Upper lobe of right lung (tissue), 1 donor: ENCODE measurements at regions not wholly inside any gene's neighbourhood (a gene's known extent, or its start where the extent isn't known, plus 50 kb on each side); places are given as distances from the start of the nearest gene placed in this dataset.

Experiments
- ATAC-seq: fragments of 200-7000 bp; cut with Tn5 transposase; one replicate; pipeline ENCODE4 v1.9.1; 2020; ENCODE audit warnings: mild to moderate bottlenecking, moderate library complexity
- DNase-seq: peaks from one replicate; pipeline ENCODE4 v3.0.0-alpha.2; 2020
- H3K27ac ChIP-seq: fragments of 200-600 bp; one replicate; pipeline ENCODE4 v1.8.0; 2022
- H3K27me3 ChIP-seq: fragments of 200-600 bp; one replicate; pipeline ENCODE4 v1.8.0; 2022; ENCODE audit warnings: mild to moderate bottlenecking
- H3K36me3 ChIP-seq: fragments of 200-600 bp; one replicate; pipeline ENCODE4 v1.8.0; 2022
- H3K4me1 ChIP-seq: fragments of 200-600 bp; one replicate; pipeline ENCODE4 v1.8.0; 2022
- H3K4me3 ChIP-seq: fragments of 200-600 bp; one replicate; pipeline ENCODE4 v1.8.0; 2022; ENCODE audit warnings: mild to moderate bottlenecking
- H3K9me3 ChIP-seq: fragments of 200-600 bp; one replicate; pipeline ENCODE4 v1.8.0; 2022
- CTCF ChIP-seq: fragments of 200-600 bp; IDR thresholded peaks from one replicate; pipeline ENCODE4 v1.8.0; 2022; ENCODE audit warnings: antibody characterized with exemption
- intact Hi-C: fragments of 100-400 bp; cut with DNase I; formaldehyde crosslinking; loops from one replicate; pipeline ENCODE4 v1.11.0; 2022
- donor health status: DM: no; HTN: yes; CAD: no; lungs with severe emphysema.

GRCh38 chr6:98724537-98724936 lies 109.8 kb upstream of the POU3F2 start:
- peak; percentile 56 for ATAC-seq
- no peaks in the 10 kb centered on the region for H3K36me3 ChIP-seq
- H3K4me3 ChIP-seq = no peak overlapping the region
- no peaks in the 10 kb centered on the region for H3K4me1 ChIP-seq
- intact Hi-C loops = no loop called here
- TF ChIP-seq CTCF = no peak
- peaks cover 4% of the 10 kb centered on the region for H3K27me3 ChIP-seq
- no peak for DNase-seq
- H3K9me3 ChIP-seq = no peaks in the 10 kb centered on the region
- H3K27ac ChIP-seq = no peak overlapping the region

- Histone ChIP-seq H3K4me1 (no peaks in the 10 kb centered on the region), H3K27ac (no peak overlapping the region), H3K27me3 (no peaks in the 10 kb centered on the region), H3K9me3 (no peaks in the 10 kb centered on the region), H3K4me3 (no peak overlapping the region), H3K36me3 (no peaks in the 10 kb centered on the region)
- DNase-seq = no peak
- intact Hi-C loops = no loop called here
- no peak for ATAC-seq
- TF ChIP-seq CTCF = no peak
These were observed 87.1 kb upstream of the POU3F2 start for GRCh38 chr6:98747273-98747672.

DNA sequence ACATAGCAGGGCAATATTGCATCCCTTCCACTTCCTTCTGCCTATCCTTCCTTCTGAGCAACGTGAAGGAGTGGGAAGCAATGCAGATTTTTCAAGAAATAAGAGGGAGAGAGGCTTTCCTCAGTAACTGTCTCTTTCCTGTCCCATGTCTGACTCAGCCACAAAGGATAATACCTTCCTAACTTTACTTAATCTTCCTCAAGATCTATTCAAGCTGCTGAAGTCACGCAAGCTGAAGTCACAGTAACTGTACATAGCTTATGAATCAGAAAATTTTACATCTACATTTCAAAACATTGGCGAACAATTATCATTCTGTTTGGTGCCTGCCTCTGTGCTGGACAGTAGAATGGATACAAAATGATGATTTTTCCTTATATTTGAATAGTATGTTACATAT lies 86.4 kb upstream of the POU3F2 start:
- Histone ChIP-seq H3K36me3 (no peaks in the 10 kb centered on the region), H3K4me1 (no peaks in the 10 kb centered on the region), H3K4me3 (no peak overlapping the region), H3K27ac (no peak overlapping the region), H3K27me3 (no peaks in the 10 kb centered on the region), H3K9me3 (no peaks in the 10 kb centered on the region)
- DNase-seq (no peak), ATAC-seq (no peak)
- no peak for TF ChIP-seq CTCF
- intact Hi-C loops = no loop called here

DNA sequence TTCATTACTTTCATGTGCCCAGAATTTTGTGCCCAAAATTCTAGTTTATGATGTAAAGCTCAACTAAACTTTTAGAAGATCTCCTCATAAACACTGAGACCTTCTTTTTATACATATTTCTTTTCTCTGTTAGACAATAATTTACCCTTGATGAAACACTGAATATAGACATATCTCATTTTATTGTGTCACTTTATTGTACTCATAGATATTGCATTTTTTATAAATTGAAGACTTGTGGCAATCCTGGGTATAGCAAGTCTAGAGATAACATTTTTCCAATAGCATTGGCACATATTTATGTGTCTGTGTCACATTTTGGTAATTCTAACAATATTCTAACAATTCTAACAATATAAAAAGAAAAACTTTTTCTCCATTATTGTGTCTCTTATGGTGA lies 74.9 kb upstream of the POU3F2 start:
- DNase-seq (no peak), ATAC-seq (no peak)
- no peak for TF ChIP-seq CTCF
- Histone ChIP-seq H3K27me3 (no peaks in the 10 kb centered on the region), H3K4me3 (no peak overlapping the region), H3K4me1 (no peaks in the 10 kb centered on the region), H3K9me3 (no peaks in the 10 kb centered on the region), H3K27ac (no peak overlapping the region), H3K36me3 (no peaks in the 10 kb centered on the region)
- intact Hi-C loops = no loop called here

- H3K9me3 ChIP-seq = no peaks in the 10 kb centered on the region
- no peaks in the 10 kb centered on the region for H3K4me1 ChIP-seq
- intact Hi-C loops = no loop called here
- no peak for ATAC-seq
- no peak for DNase-seq
- H3K4me3 ChIP-seq = peak overlapping the region; percentile 27
- H3K27me3 ChIP-seq = no peaks in the 10 kb centered on the region
- H3K36me3 ChIP-seq = no peaks in the 10 kb centered on the region
- no peak for TF ChIP-seq CTCF
- H3K27ac ChIP-seq = no peak overlapping the region
These were observed 69.9 kb upstream of the POU3F2 start for GRCh38 chr6:98764373-98764911.

DNA sequence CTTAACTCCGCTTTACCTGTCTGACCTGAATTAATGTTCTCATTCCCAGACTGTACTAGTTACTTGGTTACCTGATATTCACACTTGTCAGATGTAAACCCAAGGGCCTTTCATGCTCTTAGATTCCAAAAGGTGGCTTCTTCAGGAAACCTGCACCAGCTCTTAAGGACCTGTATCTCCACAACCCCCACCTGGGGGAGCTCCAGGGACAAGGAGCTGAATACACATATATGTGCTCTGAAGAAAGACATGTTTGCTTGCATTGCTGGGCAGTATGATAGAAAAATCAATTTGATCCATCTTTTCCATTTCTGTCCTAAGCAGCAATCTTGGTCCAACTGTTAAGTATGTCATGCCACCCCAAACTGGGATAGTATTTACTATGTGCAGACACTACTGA lies 64.8 kb upstream of the POU3F2 start:
- no peak for DNase-seq
- Histone ChIP-seq H3K9me3 (no peaks in the 10 kb centered on the region), H3K27me3 (no peaks in the 10 kb centered on the region), H3K36me3 (no peaks in the 10 kb centered on the region), H3K4me3 (no peak overlapping the region), H3K4me1 (no peaks in the 10 kb centered on the region), H3K27ac (no peak overlapping the region)
- ATAC-seq = no peak
- intact Hi-C loops = no loop called here
- no peak for TF ChIP-seq CTCF
